GM23248 (cell line): ENCODE measurements at regions not wholly inside any gene's neighbourhood (a gene's known extent, or its start where the extent isn't known, plus 50 kb on each side); places are given as distances from the start of the nearest gene placed in this dataset.

Experiments used
- DNase-seq: peaks from one replicate; pipeline ENCODE4 v3.0.0-alpha.2; 2015
- H2AFZ ChIP-seq: fragments of 200-600 bp; sonication (generic); 2 replicates; pipeline ENCODE4 v1.6.1; 2016; ENCODE audit warnings: antibody characterized with exemption
- H3F3A ChIP-seq: fragments of 200-600 bp; sonication (generic); 2 replicates; pipeline ENCODE4 v1.6.1; 2016; ENCODE audit warnings: mild to moderate bottlenecking, antibody characterized with exemption, mixed run types; ENCODE audit not compliant: insufficient read depth
- H3K27ac ChIP-seq: fragments of 200-600 bp; sonication (generic); 2 replicates; pipeline ENCODE4 v1.5.1; 2016; ENCODE audit warnings: mild to moderate bottlenecking
- H3K27me3 ChIP-seq: fragments of 200-600 bp; sonication (generic); replicated peaks from 2 replicates; pipeline ENCODE4 v1.6.1; 2016; ENCODE audit warnings: mild to moderate bottlenecking; ENCODE audit not compliant: insufficient read depth
- H3K36me3 ChIP-seq: fragments of 200-600 bp; sonication (generic); 2 replicates; pipeline ENCODE4 v1.6.1; 2016; ENCODE audit warnings: low read depth, mild to moderate bottlenecking
- H3K4me1 ChIP-seq: fragments of 200-600 bp; sonication (generic); 2 replicates; pipeline ENCODE4 v1.6.1; 2016; ENCODE audit warnings: mild to moderate bottlenecking; ENCODE audit not compliant: insufficient read depth
- H3K4me2 ChIP-seq: fragments of 200-600 bp; sonication (generic); one replicate; pipeline ENCODE4 v1.6.1; 2016; ENCODE audit warnings: mild to moderate bottlenecking; ENCODE audit not compliant: unreplicated experiment
- H3K4me3 ChIP-seq: fragments of 200-600 bp; sonication (generic); 2 replicates; pipeline ENCODE4 v1.5.1; 2016; ENCODE audit warnings: mild to moderate bottlenecking
- H3K79me2 ChIP-seq: fragments of 200-600 bp; sonication (generic); 2 replicates; pipeline ENCODE4 v1.6.1; 2016; ENCODE audit warnings: mild to moderate bottlenecking; ENCODE audit not compliant: insufficient read depth
- H3K9ac ChIP-seq: fragments of 200-600 bp; sonication (generic); 2 replicates; pipeline ENCODE4 v1.6.1; 2016; ENCODE audit warnings: mild to moderate bottlenecking
- H3K9me2 ChIP-seq: fragments of 200-600 bp; sonication (generic); 2 replicates; pipeline ENCODE4 v1.6.1; 2016; ENCODE audit warnings: mixed run types, mild to moderate bottlenecking, moderate library complexity; ENCODE audit not compliant: insufficient read depth
- H3K9me3 ChIP-seq: fragments of 200-600 bp; sonication (generic); one replicate; pipeline ENCODE4 v1.6.1; 2017; ENCODE audit warnings: low read depth
- H4K20me1 ChIP-seq: fragments of 200-600 bp; sonication (generic); 2 replicates; pipeline ENCODE4 v1.6.0; 2016; ENCODE audit not compliant: insufficient read depth
- EZH2 ChIP-seq: fragments of 200-600 bp; sonication (generic); IDR thresholded peaks from 2 replicates; pipeline ENCODE4 v1.6.1; 2018; ENCODE audit warnings: antibody characterized with exemption, mild to moderate bottlenecking; ENCODE audit not compliant: insufficient read depth, poor library complexity, severe bottlenecking
- EZH2phosphoT487 ChIP-seq: fragments of 200-600 bp; sonication (generic); IDR thresholded peaks from 2 replicates; pipeline ENCODE4 v1.6.1; 2018; ENCODE audit warnings: antibody characterized with exemption, moderate library complexity, mild to moderate bottlenecking, low read depth; ENCODE audit not compliant: insufficient read depth
- WGBS, 2 experiments: methylation state at CpG; one replicate each; pipeline ENCODE4 v1.1.6; 2015 to 2017; ENCODE audit warnings: low lambda C conversion rate in 2 of 2, low coverage in 1 of 2; ENCODE audit errors: missing lambda C conversion rate in 2 of 2; 5-methylcytosine and 5-hydroxymethylcytosine counted together
- in situ Hi-C: fragments of 300-500 bp; cut with MboI; formaldehyde crosslinking; loops from 2 replicates; pipeline ENCODE4 v1.15.0; 2020

DNA sequence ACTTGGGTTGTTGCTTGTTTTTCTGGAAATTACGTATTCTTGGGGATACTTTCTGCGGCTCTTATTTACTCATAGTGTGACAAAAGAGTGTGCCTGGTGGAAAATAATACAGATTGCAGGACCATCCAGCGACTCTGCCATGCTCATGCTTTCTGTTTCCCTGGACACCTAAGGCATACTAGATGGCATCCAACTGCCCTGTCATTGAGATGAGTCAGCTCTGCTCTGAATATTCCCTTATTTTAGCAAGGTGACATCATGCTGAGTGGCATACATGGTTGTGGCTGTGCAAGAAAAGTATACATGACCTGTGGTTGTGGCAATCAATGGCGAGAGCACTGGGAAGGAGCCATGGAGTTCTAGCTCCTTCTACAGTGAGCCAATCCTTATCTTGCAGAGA is 471.0 kb downstream of the TMEM182 start:
- TF ChIP-seq EZH2 (no peak), EZH2phosphoT487 (no peak)
- Histone ChIP-seq H3K4me2 (no peak overlapping the region), H3K27ac (no peak overlapping the region), H3K9me3 (no peaks in the 10 kb centered on the region), H3K36me3 (no peaks in the 10 kb centered on the region), H3K27me3 (no peaks in the 10 kb centered on the region), H3K9me2 (no peaks in the 10 kb centered on the region), H3F3A (no peaks in the 10 kb centered on the region), H3K9ac (no peak overlapping the region), H3K4me1 (no peaks in the 10 kb centered on the region), H3K79me2 (no peaks in the 10 kb centered on the region), H2AFZ (no peak overlapping the region), H3K4me3 (no peak overlapping the region), H4K20me1 (no peaks in the 10 kb centered on the region)
- in situ Hi-C loops: no loop called here
- WGBS, 2 experiments: 30 to 32% methylated on average over 4 of the region's 4 CpGs
- DNase-seq: no peak

DNA sequence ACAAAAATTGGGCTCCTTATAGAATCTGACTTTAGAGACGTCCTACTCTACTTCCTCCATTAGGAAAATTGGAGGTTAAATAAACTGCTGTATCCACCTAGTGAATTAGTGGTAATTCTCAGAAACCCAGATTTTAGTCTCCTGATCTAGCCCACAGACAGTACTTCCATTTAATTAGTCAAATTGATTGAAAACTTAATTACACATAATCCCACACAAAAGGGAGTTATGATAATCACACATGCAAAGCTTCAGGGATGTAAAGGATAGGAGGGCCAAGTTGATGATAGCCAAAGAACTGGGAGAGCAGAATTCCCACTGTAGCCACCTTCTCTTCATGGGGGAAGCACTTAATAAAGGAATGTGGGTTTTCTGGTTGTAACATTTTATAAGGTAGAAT is 471.9 kb downstream of the TMEM182 start:
- H3K9ac ChIP-seq: no peak overlapping the region
- H3K36me3 ChIP-seq: no peaks in the 10 kb centered on the region
- WGBS, 2 experiments: 9 to 11% methylated on average over 1 of the region's 1 CpG
- H3K4me1 ChIP-seq: no peaks in the 10 kb centered on the region
- in situ Hi-C loops: no loop called here
- no peaks in the 10 kb centered on the region for H4K20me1 ChIP-seq
- H3K4me3 ChIP-seq: no peak overlapping the region
- no peaks in the 10 kb centered on the region for H3F3A ChIP-seq
- no peak for DNase-seq
- no peaks in the 10 kb centered on the region for H3K9me2 ChIP-seq
- no peak overlapping the region for H3K27ac ChIP-seq
- H3K4me2 ChIP-seq: no peak overlapping the region
- H3K9me3 ChIP-seq: no peaks in the 10 kb centered on the region
- H3K27me3 ChIP-seq: no peaks in the 10 kb centered on the region
- H3K79me2 ChIP-seq: no peaks in the 10 kb centered on the region
- no peak overlapping the region for H2AFZ ChIP-seq
- TF ChIP-seq EZH2phosphoT487: no peak
- no peak for TF ChIP-seq EZH2

DNA sequence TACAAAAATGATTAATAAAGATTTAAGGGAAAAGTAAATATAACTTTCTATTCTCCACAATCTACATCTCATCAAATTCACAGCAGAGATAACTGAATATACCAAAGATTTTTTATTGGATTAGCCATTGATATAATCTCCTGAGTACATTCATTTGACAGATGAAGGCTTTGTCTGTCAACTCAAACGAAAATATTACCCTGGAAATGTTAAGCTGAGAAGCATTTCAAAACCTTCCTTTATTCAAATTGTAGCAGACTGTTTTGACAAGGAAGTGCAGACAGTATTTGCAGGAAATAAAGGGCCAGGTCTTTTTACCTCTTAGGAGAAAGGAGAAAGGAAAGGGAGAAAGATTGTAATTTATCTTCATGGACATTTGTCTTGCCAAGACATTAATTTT is 473.5 kb downstream of the TMEM182 start:
- Histone ChIP-seq H3K9ac (no peak overlapping the region), H3K4me2 (no peak overlapping the region), H3K27ac (no peak overlapping the region), H2AFZ (no peak overlapping the region), H3K9me3 (no peaks in the 10 kb centered on the region), H3K79me2 (no peaks in the 10 kb centered on the region), H3K36me3 (no peaks in the 10 kb centered on the region), H3F3A (no peaks in the 10 kb centered on the region), H3K9me2 (no peaks in the 10 kb centered on the region), H3K4me3 (no peak overlapping the region), H3K4me1 (no peaks in the 10 kb centered on the region), H4K20me1 (no peaks in the 10 kb centered on the region), H3K27me3 (no peaks in the 10 kb centered on the region)
- TF ChIP-seq EZH2phosphoT487 (no peak), EZH2 (no peak)
- DNase-seq: no peak
- WGBS, 2 experiments: 0 to 5% methylated on average over 1 of the region's 1 CpG
- in situ Hi-C loops: no loop called here

DNA sequence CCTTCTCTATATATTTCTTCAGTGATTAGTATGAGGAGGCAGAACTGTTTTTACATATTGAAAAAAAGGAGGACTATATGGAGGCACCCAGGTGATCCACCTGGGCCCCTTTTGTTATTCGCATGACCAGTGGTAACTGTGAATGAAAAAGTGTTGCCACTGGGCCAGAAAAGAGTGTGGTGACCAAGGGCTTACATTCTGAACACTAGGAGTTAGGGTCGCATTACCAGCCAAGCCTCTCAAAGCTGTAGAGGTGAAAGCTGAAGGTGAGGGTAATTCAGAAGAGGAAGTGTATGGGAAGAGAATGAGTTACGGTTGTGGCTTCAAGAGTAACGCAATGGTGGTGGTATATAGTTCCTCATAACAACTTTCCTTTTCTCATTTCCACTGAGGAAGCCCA is 487.6 kb downstream of the TMEM182 start:
- no peaks in the 10 kb centered on the region for H3K79me2 ChIP-seq
- no peaks in the 10 kb centered on the region for H3K36me3 ChIP-seq
- TF ChIP-seq EZH2 (no peak), EZH2phosphoT487 (no peak)
- no peaks in the 10 kb centered on the region for H3K4me1 ChIP-seq
- WGBS, 2 experiments: 11 to 15% methylated on average over 4 of the region's 4 CpGs
- no peak overlapping the region for H3K27ac ChIP-seq
- no peak overlapping the region for H2AFZ ChIP-seq
- no peaks in the 10 kb centered on the region for H3K27me3 ChIP-seq
- no peaks in the 10 kb centered on the region for H3K9me2 ChIP-seq
- H3K9ac ChIP-seq: no peak overlapping the region
- H3F3A ChIP-seq: no peaks in the 10 kb centered on the region
- H3K4me3 ChIP-seq: no peak overlapping the region
- H3K9me3 ChIP-seq: no peaks in the 10 kb centered on the region
- H3K4me2 ChIP-seq: no peak overlapping the region
- DNase-seq: no peak
- H4K20me1 ChIP-seq: no peaks in the 10 kb centered on the region
- in situ Hi-C loops: no loop called here

DNA sequence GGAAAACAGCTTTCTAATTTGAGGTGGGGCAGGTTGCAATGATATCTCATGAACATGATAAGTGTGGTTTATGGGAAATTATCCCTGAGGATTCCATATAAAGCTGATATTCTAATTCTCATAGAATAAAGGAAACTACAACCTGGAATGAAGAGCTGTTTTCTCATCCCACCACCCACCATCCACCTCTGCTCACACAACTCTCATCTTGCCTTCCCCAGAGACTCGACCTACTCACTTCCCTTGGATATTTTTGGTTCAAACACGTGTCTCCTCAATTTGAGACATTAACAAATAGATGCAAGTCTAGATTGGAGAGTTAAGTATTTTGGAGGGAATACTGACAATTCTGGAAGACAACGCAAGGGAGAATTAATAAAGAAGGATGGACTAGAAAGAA is 490.9 kb downstream of the TMEM182 start:
- in situ Hi-C loops: no loop called here
- H3K79me2 ChIP-seq: no peaks in the 10 kb centered on the region
- no peak for TF ChIP-seq EZH2
- no peak for TF ChIP-seq EZH2phosphoT487

More for the DNA sequence above, 490.9 kb downstream of the TMEM182 start:
- H3K36me3 ChIP-seq: no peaks in the 10 kb centered on the region
- H3K27ac ChIP-seq: no peak overlapping the region
- 9 to 14% methylated on average over 3 of the region's 3 CpGs for WGBS, 2 experiments
- no peaks in the 10 kb centered on the region for H3F3A ChIP-seq
- no peaks in the 10 kb centered on the region for H4K20me1 ChIP-seq
- no peak overlapping the region for H3K4me3 ChIP-seq
- no peaks in the 10 kb centered on the region for H3K9me3 ChIP-seq
- H2AFZ ChIP-seq: no peak overlapping the region
- no peak overlapping the region for H3K9ac ChIP-seq
- no peaks in the 10 kb centered on the region for H3K27me3 ChIP-seq
- no peak for DNase-seq
- no peaks in the 10 kb centered on the region for H3K9me2 ChIP-seq
- H3K4me1 ChIP-seq: no peaks in the 10 kb centered on the region
- no peak overlapping the region for H3K4me2 ChIP-seq
